AG08396 (cell line): ENCODE measurements at regions not wholly inside any gene's neighbourhood (a gene's known extent, or its start where the extent isn't known, plus 50 kb on each side); places are given as distances from the start of the nearest gene placed in this dataset.

Source experiments
- DNase-seq: peaks from one replicate; pipeline ENCODE4 v3.0.0; 2012; ENCODE audit warnings: low spot score, mixed read lengths

DNA sequence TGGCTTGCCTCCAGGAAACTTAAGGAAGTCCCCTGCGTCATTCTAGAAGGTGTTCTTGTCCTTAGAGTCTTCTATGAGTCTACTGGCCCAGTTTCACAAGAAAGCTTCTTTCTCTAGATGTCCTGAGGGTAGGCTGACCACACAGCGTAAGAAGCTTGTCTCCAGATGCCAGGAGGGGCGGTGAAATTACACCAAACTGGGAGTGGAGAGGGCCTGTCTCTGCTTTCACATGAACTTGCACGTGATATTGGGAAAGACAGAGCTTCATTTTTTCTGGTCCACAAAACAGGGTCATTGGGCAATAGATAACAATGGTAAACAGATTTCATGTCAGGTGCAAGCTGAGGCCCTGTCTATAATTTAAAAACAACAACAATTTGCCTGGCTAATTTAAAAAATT lies 85.7 kb upstream of the TBX3 start:
- DNase-seq, result no peak

DNA sequence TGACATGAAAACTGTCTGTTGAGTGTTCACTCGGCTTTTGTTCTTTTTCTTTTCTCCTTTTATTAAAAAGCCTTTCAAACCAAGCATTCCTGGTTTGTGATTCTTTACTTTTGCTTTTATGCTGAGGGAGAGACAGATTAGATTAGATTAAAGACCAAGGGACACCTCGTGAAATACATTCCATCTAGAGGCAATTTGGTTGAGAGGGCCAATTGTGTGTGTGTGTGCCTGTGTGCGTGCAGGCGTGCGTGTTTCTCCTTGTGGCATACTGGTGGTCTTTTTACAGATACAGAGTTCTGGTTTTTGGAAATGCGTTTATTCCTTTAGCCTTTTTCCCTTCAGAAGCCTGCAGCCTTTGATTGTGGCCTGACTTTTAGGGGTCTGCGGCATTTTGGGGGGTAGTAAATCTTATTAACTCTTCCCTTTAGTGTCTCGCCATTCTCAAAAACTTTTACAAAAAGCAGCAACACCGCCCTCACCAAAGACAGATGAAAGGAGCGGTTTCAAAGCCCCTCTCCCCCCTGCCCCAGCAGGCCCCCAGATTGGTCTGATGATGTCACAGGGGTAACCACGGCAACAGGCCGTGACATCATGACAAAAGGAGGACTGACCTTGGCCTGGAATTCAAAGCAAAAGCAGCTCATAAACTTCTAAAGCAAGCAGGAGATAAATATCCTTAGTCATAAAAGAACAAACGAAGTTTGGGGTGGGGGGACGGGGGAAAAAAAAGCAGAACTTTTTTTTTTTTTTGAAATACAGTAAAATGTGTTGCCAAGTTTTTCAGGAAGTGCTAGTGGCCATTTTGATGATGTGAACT lies 84.1 kb upstream of the TBX3 start:
- DNase-seq, result no peak

DNA sequence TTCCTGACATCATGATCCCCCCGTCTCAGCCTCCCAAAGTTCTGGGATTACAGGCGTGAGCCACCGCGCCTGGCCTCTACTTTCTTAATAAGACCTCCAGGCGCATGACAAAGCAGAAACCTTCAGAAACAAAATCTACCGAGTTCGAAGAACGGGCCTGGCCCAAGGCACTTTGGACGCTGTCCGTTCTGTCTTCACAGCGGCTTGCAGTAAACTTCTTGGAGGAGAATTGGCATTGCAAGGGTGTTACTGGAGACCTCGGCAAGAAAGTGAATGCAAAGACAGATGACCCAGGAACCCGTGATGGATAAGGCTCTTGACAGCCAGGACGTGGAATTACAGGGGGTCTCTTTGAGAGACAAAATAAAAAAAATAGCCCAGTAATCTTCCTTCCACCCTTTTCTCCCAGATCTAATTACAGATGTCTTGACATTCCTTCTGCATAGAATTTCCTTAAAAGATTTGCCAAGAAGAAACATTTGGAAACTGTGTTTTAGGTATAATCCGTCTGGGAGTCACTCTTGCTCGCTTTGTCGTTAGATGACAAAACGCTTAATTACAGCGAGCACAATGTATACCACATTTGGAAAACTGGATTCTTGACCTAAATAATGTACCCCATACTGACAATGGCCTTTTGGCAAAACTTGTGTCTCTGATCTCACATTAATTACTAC lies 83.2 kb upstream of the TBX3 start:
- DNase-seq, result no peak

DNA sequence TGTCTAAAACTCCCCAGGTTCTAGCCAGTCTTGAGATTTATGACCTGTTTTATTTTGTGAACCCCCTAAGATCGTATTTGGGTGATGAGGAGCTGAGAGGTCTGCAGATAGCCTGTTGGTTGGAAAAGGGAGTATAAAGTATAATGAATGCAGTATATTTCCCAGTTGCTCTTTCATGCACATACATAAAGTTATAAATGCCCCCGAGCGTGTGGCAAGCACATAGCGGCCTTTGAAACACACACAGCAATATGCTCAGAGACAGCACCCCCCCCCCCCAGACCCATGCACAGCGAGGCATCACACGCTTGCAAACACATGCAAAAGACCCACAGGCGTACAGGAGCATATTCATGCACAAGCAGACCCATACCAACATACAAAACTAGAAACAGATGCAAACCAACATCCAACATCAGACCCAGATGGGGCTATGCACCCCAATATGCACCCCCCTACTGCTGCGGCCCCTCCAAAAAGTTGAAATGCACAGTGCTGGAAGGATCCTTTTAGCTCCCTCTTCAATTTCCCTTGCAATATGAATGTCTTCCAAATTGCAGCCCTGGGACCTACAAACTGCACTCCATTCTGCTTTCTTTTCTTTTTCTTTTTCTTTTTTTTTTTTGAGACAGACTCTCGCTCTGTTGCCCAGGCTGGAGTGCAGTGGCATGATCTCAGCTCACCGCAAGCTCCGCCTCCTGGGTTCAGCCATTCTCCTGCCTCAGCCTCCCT lies 82.2 kb upstream of the TBX3 start:
- DNase-seq, result no peak

DNA sequence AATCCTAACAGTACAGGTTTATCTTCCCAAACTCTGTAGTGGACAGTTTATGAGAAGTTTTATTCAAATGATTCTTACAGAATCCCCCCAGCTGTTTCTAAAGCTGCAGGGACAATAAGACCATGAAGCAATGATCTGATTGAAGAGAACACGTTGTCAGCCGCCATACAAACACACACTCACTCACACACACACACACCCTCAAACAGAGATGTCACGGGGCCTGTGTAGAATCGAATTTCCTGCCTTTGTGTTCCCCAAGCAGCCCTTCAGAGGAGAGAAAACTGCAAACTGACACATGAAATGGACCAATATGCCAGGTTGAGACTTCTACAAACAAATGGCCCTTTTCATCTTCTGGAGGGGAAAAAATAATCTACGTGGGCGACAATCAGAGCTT lies 80.5 kb upstream of the TBX3 start:
- no peak for DNase-seq

DNA sequence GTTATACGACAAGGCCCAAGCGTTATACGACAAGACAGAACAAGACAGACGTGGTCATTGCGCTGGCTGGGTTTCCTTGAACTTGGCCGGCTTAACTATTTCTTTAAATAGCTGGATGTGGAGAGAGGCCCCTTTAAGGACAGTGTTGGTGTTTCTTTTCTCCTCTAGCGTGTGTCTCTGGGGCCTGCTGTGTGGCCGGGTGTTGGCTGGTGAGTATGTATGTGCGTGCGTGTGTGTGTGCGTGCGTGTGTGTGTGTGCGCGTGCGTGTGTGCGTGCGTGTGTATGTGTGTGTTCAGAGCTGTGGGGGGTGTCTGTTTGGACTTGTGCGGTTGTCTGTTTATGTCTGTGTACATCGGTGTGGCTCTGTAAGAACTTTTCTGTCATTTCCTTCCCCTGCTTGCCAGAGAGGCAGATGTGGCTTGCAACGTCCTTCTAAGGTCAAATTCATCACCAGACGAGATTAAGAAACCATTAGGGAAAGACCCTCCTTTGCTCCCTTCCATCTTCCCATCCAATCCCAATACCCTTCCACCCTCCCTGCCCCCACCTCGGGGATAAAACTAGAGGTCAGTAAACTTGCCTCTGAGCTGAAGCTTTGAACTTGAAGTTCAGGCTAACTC lies 78.6 kb upstream of the TBX3 start:
- DNase-seq, result peak; percentile 68

DNA sequence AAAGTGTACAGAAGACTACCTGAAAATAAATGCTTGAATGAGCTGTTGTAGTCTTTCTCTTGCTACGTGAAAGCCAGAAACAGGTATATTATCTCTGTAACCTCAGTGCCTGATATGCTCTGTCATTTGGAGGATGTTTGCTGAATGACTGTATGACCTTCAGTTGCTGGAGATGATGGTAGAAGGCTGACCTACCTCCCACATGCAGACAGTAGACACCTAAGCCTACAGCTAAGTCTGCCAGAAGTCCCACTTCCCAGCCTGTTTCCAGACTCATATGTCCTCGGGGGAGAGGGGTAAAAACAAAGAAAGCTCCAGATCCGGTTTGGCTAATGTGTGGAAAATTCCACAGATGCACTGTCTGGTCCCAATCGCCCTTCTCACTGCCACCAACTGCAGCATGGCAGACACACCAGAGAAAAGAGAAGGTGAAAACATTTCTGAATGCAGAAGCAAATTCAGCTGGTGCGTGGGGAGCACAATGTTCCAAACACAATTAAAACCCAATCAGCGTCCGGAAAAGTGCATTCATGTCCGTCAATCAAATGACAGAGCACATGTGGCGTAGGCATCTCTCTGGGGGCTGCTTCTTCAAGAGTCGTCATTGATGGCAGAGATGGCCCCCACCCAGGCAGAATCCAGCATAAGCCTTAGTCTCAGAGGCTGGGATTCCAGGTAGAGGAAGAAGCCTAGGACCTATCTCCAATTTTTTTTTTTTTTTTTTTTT lies 76.3 kb upstream of the TBX3 start:
- no peak for DNase-seq

DNA sequence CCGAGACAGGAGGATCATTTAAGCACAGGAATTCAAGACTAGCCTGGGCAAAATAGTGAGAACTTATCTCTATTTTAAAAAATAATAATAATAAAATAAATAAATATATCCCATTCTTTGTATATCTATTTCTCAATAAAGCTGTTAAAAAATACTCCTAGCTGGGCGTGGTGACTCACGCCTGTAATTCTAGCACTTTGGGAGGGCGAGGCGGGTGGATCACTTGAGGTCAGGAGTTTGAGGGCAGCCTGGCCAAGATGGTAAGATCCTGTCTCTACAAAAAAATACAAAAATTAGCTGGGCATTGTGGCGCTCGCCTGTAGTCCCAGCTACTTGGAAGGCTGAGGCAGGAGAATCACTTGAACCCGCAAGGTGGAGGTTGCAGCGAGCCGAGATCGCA lies 75.7 kb upstream of the TBX3 start:
- no peak for DNase-seq

DNA sequence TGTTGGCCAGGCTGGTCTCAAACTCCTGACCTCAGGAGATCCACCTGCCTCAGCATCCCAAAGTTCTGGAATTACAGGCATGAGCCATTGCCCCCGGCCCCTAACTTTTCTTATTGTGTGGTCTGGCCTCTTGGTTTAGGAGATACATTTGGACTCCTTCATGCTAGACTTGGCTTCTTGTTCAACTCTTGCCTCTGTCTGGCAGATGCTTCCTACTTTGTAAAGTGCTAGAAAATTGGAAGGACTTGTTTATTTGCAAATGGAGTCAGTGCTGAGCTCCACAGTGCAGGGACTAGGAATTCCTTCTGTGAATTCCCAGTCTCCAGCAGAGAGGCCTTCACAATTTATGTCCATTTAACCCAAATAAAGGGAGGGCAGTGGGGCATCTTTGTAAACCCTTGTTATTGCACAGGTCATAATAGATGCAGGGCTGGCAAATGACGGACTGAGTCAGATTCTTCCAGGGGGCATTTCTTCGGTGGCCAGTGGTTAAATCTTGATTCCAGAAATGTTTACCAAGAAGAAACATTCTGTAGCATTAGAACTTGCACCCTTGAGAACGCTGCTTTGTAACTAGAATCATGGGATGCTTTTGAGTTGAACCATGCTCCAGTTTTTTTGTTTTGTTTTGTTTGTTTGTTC lies 73.8 kb upstream of the TBX3 start:
- DNase-seq, result no peak

DNA sequence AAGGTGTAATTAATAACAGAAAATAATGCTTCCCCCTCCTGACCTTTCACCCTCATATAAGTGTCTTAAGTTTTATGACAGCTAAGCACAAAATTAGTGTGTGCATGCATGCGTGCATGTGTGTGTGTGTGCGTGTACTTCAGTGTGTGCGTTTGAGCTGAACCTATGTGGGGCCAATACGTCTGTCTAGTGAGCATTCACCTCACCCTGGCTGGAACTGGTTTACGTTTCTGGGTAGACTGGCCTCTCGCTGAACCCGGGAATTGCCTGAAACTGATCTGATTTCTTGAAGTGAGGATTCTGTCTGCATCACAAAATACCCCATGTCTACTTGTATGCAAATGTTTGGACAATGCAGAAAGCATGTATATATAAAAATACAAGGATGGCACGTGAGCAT lies 68.2 kb upstream of the TBX3 start:
- no peak for DNase-seq

DNA sequence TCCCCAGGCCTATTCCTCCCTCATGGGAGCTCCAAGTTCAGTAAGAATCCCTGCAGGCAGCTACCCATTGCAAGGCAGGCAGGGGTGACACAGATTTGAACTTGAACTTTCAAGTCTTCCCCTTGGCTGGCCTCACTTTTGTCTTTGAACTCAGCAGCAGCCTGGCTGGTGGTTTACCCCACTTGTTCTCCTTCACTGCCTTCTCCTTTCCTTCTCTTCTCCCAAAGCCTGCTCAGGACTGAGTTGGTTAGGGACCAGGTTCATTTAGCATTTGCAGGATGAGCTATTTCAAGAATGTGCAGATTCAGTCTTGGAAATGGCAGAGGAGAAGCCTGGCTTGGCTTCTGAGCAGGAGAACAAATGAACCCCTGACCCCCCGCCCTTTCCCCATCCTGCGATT lies 67.7 kb upstream of the TBX3 start:
- no peak for DNase-seq

DNA sequence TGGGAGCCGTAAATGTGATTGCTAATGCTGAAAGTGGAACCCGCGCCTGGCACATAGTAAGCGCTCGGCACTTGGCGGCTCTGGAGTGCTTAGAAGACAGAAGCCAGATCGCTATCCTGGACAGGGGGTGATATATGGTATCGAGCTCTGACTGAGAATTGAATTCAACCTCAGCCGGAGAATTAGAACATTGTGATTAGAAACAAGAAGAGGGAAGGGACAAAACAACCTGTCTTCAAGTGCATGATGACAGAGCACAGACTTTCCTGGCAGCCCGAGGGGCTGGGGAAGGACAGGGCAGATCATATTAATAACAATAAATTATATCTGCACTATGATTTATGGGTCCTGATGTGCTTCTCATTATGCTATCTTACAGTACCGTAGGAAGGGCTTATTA lies 66.9 kb upstream of the TBX3 start:
- DNase-seq, result no peak

DNA sequence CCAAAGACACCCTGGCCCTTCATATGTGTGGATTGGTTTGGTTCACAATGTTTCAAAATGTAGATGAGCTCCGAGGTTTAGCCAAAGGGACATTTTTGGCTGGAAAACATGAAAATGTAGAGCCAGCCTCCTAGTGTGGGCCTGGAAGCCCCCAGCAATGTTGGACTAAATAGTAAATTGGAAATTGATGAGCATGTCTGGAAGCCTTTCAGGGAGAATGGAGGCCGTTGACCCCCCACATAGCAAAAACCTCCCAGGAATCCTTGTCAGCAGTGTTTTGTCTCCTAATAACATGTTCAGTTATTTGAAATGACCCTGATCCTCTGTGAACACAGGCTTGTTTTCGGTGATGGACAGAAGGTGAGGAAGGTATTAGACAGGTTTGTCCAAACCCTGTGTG lies 65.1 kb upstream of the TBX3 start:
- no peak for DNase-seq

DNA sequence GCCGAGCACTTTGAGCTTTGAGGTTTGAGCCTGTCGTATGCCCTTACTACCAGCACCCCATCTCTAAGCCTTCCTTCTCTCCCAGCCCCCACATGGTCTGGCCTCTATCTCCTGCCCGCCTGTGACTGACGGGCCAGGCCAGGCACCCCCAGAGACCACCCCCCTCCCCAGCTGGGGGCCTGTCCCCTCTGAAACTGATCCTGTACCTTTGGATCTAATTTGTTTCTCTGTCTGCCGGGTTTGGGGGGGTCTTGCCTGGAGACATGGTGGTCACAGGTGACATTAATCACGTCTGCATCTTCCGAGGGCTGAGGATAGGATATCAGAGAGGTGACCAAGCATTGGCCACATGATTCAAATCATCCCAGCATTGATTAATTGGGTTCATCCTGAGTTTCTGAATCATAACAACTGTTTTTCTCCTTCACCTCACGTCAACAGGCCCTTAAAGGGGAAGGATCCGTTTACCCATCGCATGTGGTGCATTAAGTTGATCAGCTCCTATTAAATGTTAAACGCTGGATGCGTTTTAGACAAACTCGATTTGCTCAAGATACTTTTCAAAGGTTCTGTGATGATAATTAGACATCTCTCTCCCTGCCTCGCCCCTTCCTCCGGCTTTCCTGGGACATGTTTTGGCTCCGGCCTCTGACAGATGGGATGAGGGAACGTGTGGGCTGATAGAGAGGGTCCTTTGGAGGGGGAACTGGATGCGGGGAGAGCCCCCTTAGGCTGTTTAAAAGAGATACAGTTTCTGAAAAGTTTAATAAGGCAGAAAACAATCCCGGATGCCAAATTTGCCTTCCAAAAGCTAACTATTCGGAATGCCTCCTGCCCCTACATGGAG lies 63.3 kb upstream of the TBX3 start:
- peak; percentile 40 for DNase-seq

DNA sequence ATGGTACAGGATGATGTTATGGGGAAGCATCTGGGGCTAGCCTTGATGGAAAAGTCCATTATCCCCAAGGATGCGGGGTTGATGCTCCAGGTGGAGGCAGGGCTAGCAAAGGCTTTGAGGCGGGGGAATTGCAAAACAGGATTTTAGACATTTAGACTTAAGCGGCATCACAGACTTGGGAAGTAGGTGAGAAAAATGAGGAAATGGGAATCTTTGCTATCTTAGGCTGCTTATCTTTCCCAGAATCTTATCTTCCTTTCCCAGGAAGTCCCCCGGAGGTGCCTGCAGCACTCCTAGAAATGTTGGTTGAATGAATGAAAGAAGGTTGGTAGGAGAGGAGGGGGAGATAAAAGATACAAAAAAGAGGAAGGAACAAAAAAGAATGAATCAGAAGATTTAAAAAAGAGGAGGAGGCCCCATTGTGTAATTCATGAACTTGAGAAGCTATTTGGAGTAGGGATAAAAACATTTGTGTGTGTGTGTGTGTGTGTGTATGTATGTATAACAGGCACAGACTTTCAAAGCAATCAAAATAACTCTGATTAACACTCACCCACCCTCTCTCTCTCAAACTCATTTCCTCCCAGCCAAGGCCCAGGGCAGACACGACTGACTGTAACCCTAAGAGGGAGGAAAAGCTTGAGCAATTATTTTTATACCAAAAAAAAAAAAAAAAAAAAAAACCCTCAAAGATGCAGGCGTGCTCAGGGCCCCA lies 62.5 kb upstream of the TBX3 start:
- DNase-seq, result peak; percentile 61

DNA sequence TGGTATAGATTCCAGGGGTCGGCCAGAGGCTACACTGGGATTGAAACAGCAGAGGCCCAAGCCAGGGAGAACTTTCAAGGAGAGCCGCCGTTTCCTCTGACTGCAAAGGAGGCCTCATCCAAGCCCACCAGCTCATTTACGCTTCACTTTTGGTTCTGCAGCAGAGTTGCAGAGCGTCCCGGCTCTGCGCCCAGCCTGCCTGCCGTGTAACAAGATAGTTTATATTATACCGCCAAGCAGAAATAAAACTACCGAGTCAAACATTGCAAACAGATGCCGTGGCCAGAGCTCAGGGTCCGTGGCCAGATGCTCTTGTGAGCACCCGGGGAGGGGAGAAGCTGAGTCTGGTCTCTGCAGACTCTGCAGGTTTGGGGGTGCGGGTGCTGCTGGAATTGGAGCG lies 60.7 kb upstream of the TBX3 start:
- DNase-seq, result peak; percentile 80

DNA sequence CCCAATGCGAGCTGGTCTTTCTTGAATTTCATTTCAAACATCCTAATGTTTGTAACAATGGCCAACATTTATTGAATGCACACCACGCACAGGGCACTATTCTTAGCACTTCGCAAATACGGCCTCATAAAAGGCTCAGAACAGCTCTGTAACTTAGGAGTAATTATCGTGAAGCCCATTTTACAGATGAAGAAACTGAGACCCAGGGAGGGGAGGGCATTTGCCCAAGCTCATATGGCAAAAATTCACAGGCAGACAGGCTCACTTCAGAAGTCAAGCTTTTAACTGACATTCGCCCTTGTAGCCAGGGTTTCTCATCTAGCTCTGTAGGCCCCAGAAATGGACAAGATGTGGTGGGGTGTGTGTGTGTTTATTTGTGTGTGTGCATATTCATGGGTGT lies 60.3 kb upstream of the TBX3 start:
- DNase-seq, result no peak

DNA sequence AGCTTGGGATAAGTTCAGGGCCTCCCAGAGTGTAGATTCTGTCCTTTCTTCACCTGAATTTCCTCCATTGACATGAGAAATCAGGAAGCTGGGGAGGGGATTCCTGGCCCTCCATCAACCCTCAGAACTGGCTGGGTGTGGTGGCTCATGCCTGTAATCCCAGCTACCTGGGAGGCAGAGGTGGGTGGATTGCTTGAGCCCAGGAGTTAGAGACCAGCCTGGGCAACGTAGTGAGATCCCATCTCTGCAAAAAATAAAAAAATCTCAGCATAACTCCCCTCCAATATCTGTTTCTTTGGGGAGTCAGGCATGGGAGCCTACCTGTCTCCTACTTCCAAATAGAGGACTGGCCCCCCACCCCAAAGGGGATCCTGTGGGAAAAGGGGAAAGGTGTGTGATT lies 59.8 kb upstream of the TBX3 start:
- no peak for DNase-seq

DNA sequence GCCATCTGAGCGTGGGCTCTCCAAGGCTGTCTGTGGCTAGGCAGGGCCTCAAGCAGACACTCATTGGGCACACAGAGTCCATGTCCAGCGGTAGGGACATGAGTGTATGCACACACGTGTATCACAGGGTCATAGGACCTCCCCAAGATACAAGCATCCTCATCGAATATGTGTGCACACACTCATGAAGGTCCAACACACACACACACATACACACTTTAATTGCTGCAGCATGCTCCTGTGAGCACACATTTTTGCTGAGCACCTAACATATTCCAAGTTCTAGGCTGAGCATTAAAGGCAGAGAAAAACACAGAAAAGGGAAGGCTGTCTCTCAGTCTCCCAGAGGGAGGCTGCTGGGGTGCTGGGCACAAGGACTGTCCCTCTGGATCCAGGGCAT lies 59.3 kb upstream of the TBX3 start:
- DNase-seq, result no peak

DNA sequence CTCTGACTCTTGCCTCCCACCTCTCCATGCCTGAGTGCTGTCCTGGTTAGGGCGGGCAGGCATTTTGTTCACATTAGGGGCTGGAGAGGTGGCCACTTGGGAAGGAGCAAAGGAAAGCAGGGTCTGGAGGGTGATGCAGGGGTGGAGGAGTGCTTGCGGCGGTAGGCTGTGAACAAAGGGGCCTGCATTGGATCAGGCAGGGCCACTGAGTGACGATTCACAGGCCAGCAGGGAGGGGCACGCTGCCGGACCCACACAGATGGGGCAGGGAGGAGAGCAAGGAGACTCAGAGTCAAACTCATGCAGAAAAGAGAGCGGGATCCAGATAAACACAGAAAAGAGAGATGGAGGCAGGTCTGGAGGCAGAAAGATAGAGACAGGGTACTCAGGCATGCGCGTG lies 58.4 kb upstream of the TBX3 start:
- no peak for DNase-seq
